PFSK-1 (cell line): ENCODE measurements at regions not wholly inside any gene's neighbourhood (a gene's known extent, or its start where the extent isn't known, plus 50 kb on each side); places are given as distances from the start of the nearest gene placed in this dataset.

Experiments
- FOXP2 ChIP-seq: optimal IDR thresholded peaks from 2 replicates; pipeline ENCODE3; 2011; ENCODE audit warnings: borderline replicate concordance, control low read depth, inconsistent platforms; ENCODE audit not compliant: insufficient read depth; ENCODE audit errors: extremely low read length, extremely low read depth
- POLR2AphosphoS5 ChIP-seq: IDR thresholded peaks from 2 replicates; pipeline ENCODE4 v1.6.1; 2012; ENCODE audit warnings: low read depth, mild to moderate bottlenecking, control low read depth, low read length, moderate library complexity
- REST ChIP-seq, 2 experiments: IDR thresholded peaks; 2 replicates each; pipeline versions ENCODE4 v1.6.1 to v1.8.0; 2011 to 2012; ENCODE audit warnings: low read depth in 2 of 2, low read length in 2 of 2, control low read depth in 1 of 2, inconsistent platforms in 1 of 2, mild to moderate bottlenecking in 1 of 2, moderate library complexity in 1 of 2; ENCODE audit not compliant: insufficient read depth in 1 of 2
- SIN3A ChIP-seq: IDR thresholded peaks from 2 replicates; pipeline ENCODE4 v1.6.1; 2012; ENCODE audit warnings: mild to moderate bottlenecking, low read length, moderate library complexity, borderline replicate concordance; ENCODE audit not compliant: insufficient read depth
- TAF1 ChIP-seq: IDR thresholded peaks from 2 replicates; pipeline ENCODE4 v1.6.1; 2012; ENCODE audit warnings: low read length, control low read depth, borderline replicate concordance; ENCODE audit not compliant: insufficient read depth

- TF ChIP-seq REST (IDR thresholded peaks at IDR 0.05; ENCODE audit: insufficient read depth in 1 of 2, low read depth in 2 of 2, low read length in 2 of 2) (peak; percentile 54 to 89; a peak in 3 of 4 replicates), SIN3A (no peak)
These were observed 68.8 kb upstream of the PRR23E start for GRCh38 chr3:127124120-127124519.

- TF ChIP-seq SIN3A (no peak), POLR2AphosphoS5 (no peak), REST (IDR thresholded peaks at IDR 0.05; ENCODE audit: insufficient read depth in 1 of 2, low read depth in 2 of 2, low read length in 2 of 2) (no peak), TAF1 (no peak), FOXP2 (no peak)
These were observed 61.3 kb upstream of the PRR23E start for GRCh38 chr3:127131424-127132170.

GRCh38 chr3:127132876-127133275 is 60.1 kb upstream of the PRR23E start:
- TF ChIP-seq POLR2AphosphoS5, result no peak
- TF ChIP-seq FOXP2, result no peak
- TF ChIP-seq TAF1, result no peak
- no peak for TF ChIP-seq REST (IDR thresholded peaks at IDR 0.05; ENCODE audit: insufficient read depth in 1 of 2, low read depth in 2 of 2, low read length in 2 of 2)
- no peak for TF ChIP-seq SIN3A

GRCh38 chr3:127133971-127134370 is 59.0 kb upstream of the PRR23E start:
- TF ChIP-seq FOXP2 (no peak), REST (IDR thresholded peaks at IDR 0.05; ENCODE audit: insufficient read depth in 1 of 2, low read depth in 2 of 2, low read length in 2 of 2) (no peak)

- TF ChIP-seq TAF1, result no peak
- TF ChIP-seq FOXP2, result no peak
- no peak for TF ChIP-seq SIN3A
- TF ChIP-seq POLR2AphosphoS5, result no peak
- no peak for TF ChIP-seq REST (IDR thresholded peaks at IDR 0.05; ENCODE audit: insufficient read depth in 1 of 2, low read depth in 2 of 2, low read length in 2 of 2)
These were observed 58.5 kb upstream of the PRR23E start for GRCh38 chr3:127134466-127134865.
